Nephron (organoid): ENCODE measurements at regions not wholly inside any gene's neighbourhood (a gene's known extent, or its start where the extent isn't known, plus 50 kb on each side); places are given as distances from the start of the nearest gene placed in this dataset.

ENCODE experiments used
- H3K27ac Mint-ChIP-seq, 3 experiments: 2 replicates each; pipeline ENCODE4 v1.8.0; 2020; ENCODE audit warnings: mixed read lengths in 3 of 3, mild to moderate bottlenecking in 2 of 3, moderate library complexity in 1 of 3
- H3K27me3 Mint-ChIP-seq: 2 replicates; pipeline ENCODE4 v1.8.0; 2021; ENCODE audit warnings: low read depth, mild to moderate bottlenecking, moderate library complexity, mixed read lengths
- H3K36me3 Mint-ChIP-seq: 2 replicates; pipeline ENCODE4 v1.8.0; 2020; ENCODE audit warnings: low read depth, mixed read lengths
- H3K4me1 Mint-ChIP-seq: 2 replicates; pipeline ENCODE4 v1.8.0; 2020; ENCODE audit warnings: mixed read lengths
- H3K4me3 Mint-ChIP-seq, 3 experiments: 2 replicates each; pipeline ENCODE4 v1.8.0; 2020; ENCODE audit warnings: mild to moderate bottlenecking in 3 of 3, mixed read lengths in 3 of 3, moderate library complexity in 2 of 3
- H3K9me3 Mint-ChIP-seq: 2 replicates; pipeline ENCODE4 v1.8.0; 2020; ENCODE audit warnings: mixed read lengths
- TF ChIP-seq, protein P1 (sequence below), 3 experiments: fragments of 200-600 bp; sonication (generic); IDR thresholded peaks; one replicate each; pipeline ENCODE4 v1.5.0; 2021; ENCODE audit warnings: antibody characterized with exemption in 3 of 3; ENCODE audit not compliant: unreplicated experiment in 3 of 3

- H3K4me1 Mint-ChIP-seq, result peaks cover 8% of the 10 kb centered on the region
- peaks cover 7% of the 10 kb centered on the region for H3K27me3 Mint-ChIP-seq
- no peaks in the 10 kb centered on the region for H3K36me3 Mint-ChIP-seq
- TF ChIP-seq, protein P1, sequence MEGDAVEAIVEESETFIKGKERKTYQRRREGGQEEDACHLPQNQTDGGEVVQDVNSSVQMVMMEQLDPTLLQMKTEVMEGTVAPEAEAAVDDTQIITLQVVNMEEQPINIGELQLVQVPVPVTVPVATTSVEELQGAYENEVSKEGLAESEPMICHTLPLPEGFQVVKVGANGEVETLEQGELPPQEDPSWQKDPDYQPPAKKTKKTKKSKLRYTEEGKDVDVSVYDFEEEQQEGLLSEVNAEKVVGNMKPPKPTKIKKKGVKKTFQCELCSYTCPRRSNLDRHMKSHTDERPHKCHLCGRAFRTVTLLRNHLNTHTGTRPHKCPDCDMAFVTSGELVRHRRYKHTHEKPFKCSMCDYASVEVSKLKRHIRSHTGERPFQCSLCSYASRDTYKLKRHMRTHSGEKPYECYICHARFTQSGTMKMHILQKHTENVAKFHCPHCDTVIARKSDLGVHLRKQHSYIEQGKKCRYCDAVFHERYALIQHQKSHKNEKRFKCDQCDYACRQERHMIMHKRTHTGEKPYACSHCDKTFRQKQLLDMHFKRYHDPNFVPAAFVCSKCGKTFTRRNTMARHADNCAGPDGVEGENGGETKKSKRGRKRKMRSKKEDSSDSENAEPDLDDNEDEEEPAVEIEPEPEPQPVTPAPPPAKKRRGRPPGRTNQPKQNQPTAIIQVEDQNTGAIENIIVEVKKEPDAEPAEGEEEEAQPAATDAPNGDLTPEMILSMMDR (IDR thresholded peaks at IDR 0.05; ENCODE audit: unreplicated experiment in 3 of 3), result no peak
- no peaks in the 10 kb centered on the region for H3K9me3 Mint-ChIP-seq
- no peak overlapping the region for H3K4me3 Mint-ChIP-seq
- H3K27ac Mint-ChIP-seq, result no peak overlapping the region
Measured at GRCh38 chr22:26857169-26857568, 199.8 kb downstream of the MIAT start.

DNA sequence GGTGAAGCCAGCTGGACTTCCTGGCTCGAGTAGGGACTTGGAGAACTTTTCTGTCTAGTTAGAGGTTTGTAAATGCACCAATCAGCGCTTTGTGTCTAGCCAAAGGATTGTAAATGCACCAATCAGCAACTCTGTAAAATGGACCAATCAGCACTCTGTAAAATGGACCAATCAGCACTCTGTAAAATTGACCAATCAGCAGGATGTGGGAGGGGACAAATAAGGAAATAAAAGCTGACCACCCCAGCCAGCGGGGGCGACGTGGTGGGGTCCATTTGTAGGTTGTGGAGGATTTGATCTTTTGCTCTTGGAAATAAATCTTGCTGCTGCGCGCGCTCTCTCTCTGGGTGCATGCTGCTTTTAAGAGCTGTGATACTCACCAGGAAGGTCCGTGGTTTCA, 202.9 kb downstream of the MIAT start:
- TF ChIP-seq, protein P1 (IDR thresholded peaks at IDR 0.05; ENCODE audit: unreplicated experiment in 3 of 3), result no peak
- H3K4me1 Mint-ChIP-seq, result no peaks in the 10 kb centered on the region
- no peak overlapping the region for H3K27ac Mint-ChIP-seq
- H3K4me3 Mint-ChIP-seq, result no peak overlapping the region
- H3K36me3 Mint-ChIP-seq, result no peaks in the 10 kb centered on the region
- no peaks in the 10 kb centered on the region for H3K9me3 Mint-ChIP-seq
- peaks cover 7% of the 10 kb centered on the region for H3K27me3 Mint-ChIP-seq

GRCh38 chr22:26865021-26865420, 207.6 kb downstream of the MIAT start:
- TF ChIP-seq, protein P1 (IDR thresholded peaks at IDR 0.05; ENCODE audit: unreplicated experiment in 3 of 3), result no peak
- Mint-ChIP-seq H3K4me3 (no peak overlapping the region), H3K9me3 (peaks cover 18% of the 10 kb centered on the region), H3K27me3 (no peaks in the 10 kb centered on the region), H3K27ac (no peak overlapping the region), H3K36me3 (no peaks in the 10 kb centered on the region), H3K4me1 (no peaks in the 10 kb centered on the region)

GRCh38 chr22:26883393-26883792, 226.0 kb downstream of the MIAT start:
- peaks cover 27% of the 10 kb centered on the region for H3K4me1 Mint-ChIP-seq
- H3K4me3 Mint-ChIP-seq, result no peak overlapping the region
- TF ChIP-seq, protein P1 (IDR thresholded peaks at IDR 0.05; ENCODE audit: unreplicated experiment in 3 of 3), result no peak
- peaks cover 7% of the 10 kb centered on the region for H3K9me3 Mint-ChIP-seq
- H3K36me3 Mint-ChIP-seq, result no peaks in the 10 kb centered on the region
- no peak overlapping the region for H3K27ac Mint-ChIP-seq
- peaks cover 3% of the 10 kb centered on the region for H3K27me3 Mint-ChIP-seq

- Mint-ChIP-seq H3K9me3 (peaks cover 3% of the 10 kb centered on the region), H3K4me1 (peaks cover 36% of the 10 kb centered on the region), H3K36me3 (no peaks in the 10 kb centered on the region), H3K27ac (peak overlapping the region in 1 of 3 experiments; percentile 65), H3K4me3 (no peak overlapping the region), H3K27me3 (peaks cover 3% of the 10 kb centered on the region)
- TF ChIP-seq, protein P1 (IDR thresholded peaks at IDR 0.05; ENCODE audit: unreplicated experiment in 3 of 3), result no peak
Measured at GRCh38 chr22:26884921-26885320, 227.5 kb downstream of the MIAT start.

DNA sequence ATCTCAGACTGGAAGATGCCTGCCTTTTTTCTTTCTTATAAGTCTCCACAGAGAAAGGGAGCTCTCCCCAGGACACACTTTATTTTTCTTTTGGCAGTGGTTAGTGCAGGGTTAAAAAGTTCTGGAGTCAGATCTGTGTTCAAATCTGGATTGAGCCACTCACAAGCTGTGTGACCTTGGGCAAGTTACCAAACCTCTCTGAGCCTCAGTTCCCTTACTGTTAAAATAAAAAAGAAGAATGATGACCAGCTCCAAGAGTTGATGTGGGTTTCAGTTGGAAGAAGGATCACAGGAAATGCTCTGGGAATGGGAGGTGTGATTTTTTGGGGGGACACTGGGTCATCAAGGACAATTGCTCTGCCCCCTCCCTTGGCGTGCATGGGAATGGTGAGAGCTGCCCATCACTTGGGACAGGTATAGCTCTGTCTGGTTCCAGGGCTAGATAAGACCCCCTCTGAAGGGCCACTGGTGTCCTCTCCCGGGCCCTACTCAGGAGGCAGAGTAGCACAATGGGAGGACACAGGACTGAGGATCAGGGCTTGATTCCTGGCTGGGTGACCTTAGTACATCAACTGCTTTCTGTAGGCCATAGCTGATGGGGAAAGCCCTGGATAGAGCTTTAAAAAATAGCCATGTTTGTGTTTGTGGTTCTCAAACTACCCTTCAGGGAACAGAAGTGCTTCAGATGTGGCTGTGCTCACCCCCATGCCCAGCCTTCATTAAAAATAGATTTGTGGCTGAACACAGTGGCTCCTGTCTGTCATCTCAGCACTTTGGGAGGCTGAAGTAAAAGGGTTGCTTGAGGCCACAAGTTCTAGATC, 228.3 kb downstream of the MIAT start:
- H3K4me3 Mint-ChIP-seq, result no peak overlapping the region
- H3K9me3 Mint-ChIP-seq, result peaks cover 3% of the 10 kb centered on the region
- peaks cover 37% of the 10 kb centered on the region for H3K4me1 Mint-ChIP-seq
- no peaks in the 10 kb centered on the region for H3K36me3 Mint-ChIP-seq
- peak overlapping the region in 1 of 3 experiments; percentile 64 for H3K27ac Mint-ChIP-seq
- TF ChIP-seq, protein P1 (IDR thresholded peaks at IDR 0.05; ENCODE audit: unreplicated experiment in 3 of 3), result no peak
- peaks cover 3% of the 10 kb centered on the region for H3K27me3 Mint-ChIP-seq
